ENCODE measurements at regions not wholly inside any gene's neighbourhood (a gene's known extent, or its start where the extent isn't known, plus 50 kb on each side); places are given as distances from the start of the nearest gene placed in this dataset.

GRCh38 chr18:56083523-56084287, 495.7 kb upstream of the TCF4 start:
- no peak for TF ChIP-seq CTCF (IDR thresholded peaks at IDR 0.05; ENCODE audit: unreplicated experiment in 3 of 3)
- H3K27me3 Mint-ChIP-seq (ENCODE audit: low read depth): no peaks in the 10 kb centered on the region
- H3K9me3 Mint-ChIP-seq: no peaks in the 10 kb centered on the region
- peak overlapping the region; percentile 53 to 77 (median 58) for H3K27ac Mint-ChIP-seq
- H3K4me1 Mint-ChIP-seq: peaks cover 36% of the 10 kb centered on the region
- H3K36me3 Mint-ChIP-seq (ENCODE audit: low read depth): no peaks in the 10 kb centered on the region
- peak overlapping the region in 1 of 3 experiments; percentile 13 for H3K4me3 Mint-ChIP-seq

GRCh38 chr18:56083097-56083521, 495.1 kb upstream of the TCF4 start:
- Mint-ChIP-seq H3K27me3 (ENCODE audit: low read depth) (no peaks in the 10 kb centered on the region), H3K36me3 (ENCODE audit: low read depth) (no peaks in the 10 kb centered on the region), H3K4me3 (peak overlapping the region in 1 of 3 experiments; percentile 13), H3K9me3 (no peaks in the 10 kb centered on the region), H3K4me1 (peaks cover 36% of the 10 kb centered on the region), H3K27ac (peak overlapping the region; percentile 53 to 77 (median 58))
- no peak for TF ChIP-seq CTCF (IDR thresholded peaks at IDR 0.05; ENCODE audit: unreplicated experiment in 3 of 3)

GRCh38 chr18:56076723-56077122, 488.7 kb upstream of the TCF4 start:
- Mint-ChIP-seq H3K36me3 (ENCODE audit: low read depth) (no peaks in the 10 kb centered on the region), H3K4me3 (no peak overlapping the region), H3K27me3 (ENCODE audit: low read depth) (no peaks in the 10 kb centered on the region), H3K4me1 (no peaks in the 10 kb centered on the region), H3K9me3 (peaks cover 13% of the 10 kb centered on the region), H3K27ac (no peak overlapping the region)
- no peak for TF ChIP-seq CTCF (IDR thresholded peaks at IDR 0.05; ENCODE audit: unreplicated experiment in 3 of 3)

- H3K27ac Mint-ChIP-seq: peak overlapping the region in 1 of 3 experiments; percentile 18
- no peak for TF ChIP-seq CTCF (IDR thresholded peaks at IDR 0.05; ENCODE audit: unreplicated experiment in 3 of 3)
Measured at GRCh38 chr18:56068701-56069100, 480.7 kb upstream of the TCF4 start.

GRCh38 chr18:56067969-56068671, 480.1 kb upstream of the TCF4 start:
- H3K36me3 Mint-ChIP-seq (ENCODE audit: low read depth): no peaks in the 10 kb centered on the region
- TF ChIP-seq CTCF (IDR thresholded peaks at IDR 0.05; ENCODE audit: unreplicated experiment in 3 of 3): no peak
- peak overlapping the region in 2 of 3 experiments; percentile 18 to 55 for H3K27ac Mint-ChIP-seq

More at GRCh38 chr18:56068701-56069100, 480.7 kb upstream of the TCF4 start:
- Mint-ChIP-seq H3K4me1 (peaks cover 29% of the 10 kb centered on the region), H3K4me3 (no peak overlapping the region), H3K36me3 (ENCODE audit: low read depth) (no peaks in the 10 kb centered on the region), H3K27me3 (ENCODE audit: low read depth) (no peaks in the 10 kb centered on the region), H3K9me3 (peaks cover 16% of the 10 kb centered on the region)

More at GRCh38 chr18:56067969-56068671, 480.1 kb upstream of the TCF4 start:
- Mint-ChIP-seq H3K27me3 (ENCODE audit: low read depth) (no peaks in the 10 kb centered on the region), H3K4me3 (no peak overlapping the region), H3K4me1 (peaks cover 29% of the 10 kb centered on the region), H3K9me3 (peaks cover 16% of the 10 kb centered on the region)

Measured in nephron (organoid).